GM21526 (cell line): ENCODE measurements at regions not wholly inside any gene's neighbourhood (a gene's known extent, or its start where the extent isn't known, plus 50 kb on each side); places are given as distances from the start of the nearest gene placed in this dataset.

ENCODE experiments used
- ATAC-seq: cut with Tn5 transposase; IDR thresholded peaks from one replicate; pipeline ENCODE4 v1.9.1; 2021; ENCODE audit warnings: moderate library complexity; ENCODE audit not compliant: unreplicated experiment, low FRiP score

- no peak for ATAC-seq
Observed at GRCh38 chr3:31002730-31003129, 108.3 kb upstream of the GADL1 start.

GRCh38 chr3:31004025-31004678 lies 109.7 kb upstream of the GADL1 start:
- ATAC-seq: no peak

GRCh38 chr3:31008994-31009393 lies 114.5 kb upstream of the GADL1 start:
- ATAC-seq: no peak

GRCh38 chr3:31009881-31010280 lies 115.4 kb upstream of the GADL1 start:
- no peak for ATAC-seq

GRCh38 chr3:31010491-31010890 lies 116.0 kb upstream of the GADL1 start:
- no peak for ATAC-seq

GRCh38 chr3:31011380-31011779 lies 116.9 kb upstream of the GADL1 start:
- ATAC-seq: no peak

GRCh38 chr3:31013090-31013489 lies 118.6 kb upstream of the GADL1 start:
- no peak for ATAC-seq

GRCh38 chr3:31013843-31014242 lies 119.4 kb upstream of the GADL1 start:
- no peak for ATAC-seq

- ATAC-seq: no peak
Observed at GRCh38 chr3:31014317-31015040, 120.0 kb upstream of the GADL1 start.

- no peak for ATAC-seq
Observed at GRCh38 chr3:31016196-31016595, 121.7 kb upstream of the GADL1 start.

GRCh38 chr3:31022716-31023115 lies 128.3 kb upstream of the GADL1 start:
- ATAC-seq: no peak

GRCh38 chr3:31025541-31025940 lies 131.1 kb upstream of the GADL1 start:
- ATAC-seq: no peak

- ATAC-seq: no peak
Observed at GRCh38 chr3:31027191-31027761, 132.8 kb upstream of the GADL1 start.

GRCh38 chr3:31027914-31028313 lies 133.5 kb upstream of the GADL1 start:
- no peak for ATAC-seq

- ATAC-seq: no peak
Observed at GRCh38 chr3:31028766-31029165, 134.3 kb upstream of the GADL1 start.

GRCh38 chr3:31029706-31030105 lies 135.2 kb upstream of the GADL1 start:
- ATAC-seq: no peak

GRCh38 chr3:31035681-31036080 lies 141.2 kb upstream of the GADL1 start:
- no peak for ATAC-seq

GRCh38 chr3:31038086-31038739 lies 143.8 kb upstream of the GADL1 start:
- no peak for ATAC-seq

- ATAC-seq: no peak
Observed at GRCh38 chr3:31039145-31039544, 144.7 kb upstream of the GADL1 start.

- ATAC-seq: no peak
Observed at GRCh38 chr3:31041161-31041978, 146.9 kb upstream of the GADL1 start.
